Activated CD4-positive, alpha-beta T cell treated with anti-CD3 and anti-CD28 coated beads, Interleukin-2, amount 10 ng/mL, durations not matched to agents 24 days and 14 days (primary cell): ENCODE measurements at regions not wholly inside any gene's neighbourhood (a gene's known extent, or its start where the extent isn't known, plus 50 kb on each side); places are given as distances from the start of the nearest gene placed in this dataset.

Experiments used
- DNase-seq: peaks from one replicate; pipeline ENCODE4 v3.0.0; 2022
- H3K27ac Mint-ChIP-seq: one replicate; pipeline ENCODE4 v1.8.0; 2022; ENCODE audit warnings: mild to moderate bottlenecking, mixed read lengths
- H3K27me3 Mint-ChIP-seq: one replicate; pipeline ENCODE4 v1.8.0; 2022; ENCODE audit warnings: mixed read lengths
- H3K36me3 Mint-ChIP-seq: one replicate; pipeline ENCODE4 v1.8.0; 2022; ENCODE audit warnings: low read depth, mild to moderate bottlenecking, mixed read lengths
- H3K4me1 Mint-ChIP-seq: one replicate; pipeline ENCODE4 v1.8.0; 2021; ENCODE audit warnings: mixed read lengths
- H3K4me3 Mint-ChIP-seq: one replicate; pipeline ENCODE4 v1.8.0; 2022; ENCODE audit warnings: mild to moderate bottlenecking, moderate library complexity, mixed read lengths
- H3K9me3 Mint-ChIP-seq: one replicate; pipeline ENCODE4 v1.8.0; 2021; ENCODE audit warnings: mixed read lengths
- intact Hi-C: fragments of 100-400 bp; cut with micrococcal nuclease; formaldehyde crosslinking; loops from one replicate; pipeline ENCODE4 v1.15.1; 2023

DNA sequence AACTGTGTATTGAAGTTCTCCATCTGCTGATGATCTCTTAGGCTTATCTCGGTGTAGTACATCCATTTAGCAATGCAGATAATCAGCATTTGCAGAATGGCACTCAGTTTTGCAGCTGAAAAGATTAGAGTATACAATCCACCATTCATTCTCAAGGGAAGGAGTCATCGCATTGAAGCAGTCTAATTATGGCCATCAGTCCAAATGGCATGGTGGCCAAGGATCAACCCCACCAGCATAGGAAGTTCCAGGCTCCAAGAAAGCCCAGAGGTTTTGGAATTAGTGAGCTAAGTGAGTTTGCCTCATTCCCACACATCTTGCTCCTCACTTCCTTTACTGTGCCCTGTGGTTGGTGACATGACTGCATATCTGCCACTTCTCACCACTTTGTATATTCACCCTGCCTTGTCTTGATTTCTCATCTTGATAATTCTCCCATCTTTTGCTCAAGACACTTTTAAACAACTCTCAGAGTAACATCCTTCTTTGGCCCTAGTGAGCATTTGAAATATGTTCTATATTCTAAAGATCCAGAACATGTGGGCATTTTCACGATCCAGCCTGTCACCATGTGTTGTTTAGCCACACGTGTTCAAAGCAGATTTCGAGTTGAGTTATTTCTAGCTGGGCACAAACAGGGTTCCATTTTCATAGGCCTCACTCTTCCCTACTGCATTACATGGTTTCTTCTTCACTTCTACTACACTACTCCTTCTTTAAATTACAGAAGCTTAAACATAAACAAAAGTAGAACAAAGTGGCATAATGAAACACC, 1119.8 kb downstream of the TSN start:
- Mint-ChIP-seq H3K27me3 (no peaks in the 10 kb centered on the region), H3K27ac (no peak overlapping the region), H3K4me3 (no peak overlapping the region), H3K4me1 (no peaks in the 10 kb centered on the region), H3K36me3 (no peaks in the 10 kb centered on the region), H3K9me3 (peaks cover 4% of the 10 kb centered on the region)
- intact Hi-C loops, result no loop called here
- DNase-seq, result no peak

DNA sequence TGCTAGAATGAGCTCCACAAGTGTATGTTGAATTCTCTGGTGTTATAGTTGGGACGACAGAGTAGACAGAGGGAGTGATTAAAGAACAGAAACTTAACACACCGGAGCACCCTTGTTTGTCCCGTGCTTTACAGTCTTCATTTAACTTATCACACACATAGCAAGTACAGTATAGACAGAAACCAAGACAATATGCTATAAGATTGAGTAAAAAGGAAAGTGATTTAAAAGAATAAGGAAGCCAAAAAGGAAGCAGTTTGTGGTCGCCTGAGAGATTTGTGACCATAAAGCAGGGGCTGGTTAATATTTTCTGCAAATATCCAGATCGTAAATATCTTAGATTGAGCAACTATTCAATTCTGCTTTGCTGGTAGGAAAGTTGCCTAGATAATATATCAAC, 1128.4 kb downstream of the TSN start:
- no peaks in the 10 kb centered on the region for H3K27me3 Mint-ChIP-seq
- intact Hi-C loops, result no loop called here
- peaks cover 11% of the 10 kb centered on the region for H3K9me3 Mint-ChIP-seq
- H3K4me1 Mint-ChIP-seq, result no peaks in the 10 kb centered on the region
- DNase-seq, result no peak
- no peaks in the 10 kb centered on the region for H3K36me3 Mint-ChIP-seq
- no peak overlapping the region for H3K27ac Mint-ChIP-seq
- no peak overlapping the region for H3K4me3 Mint-ChIP-seq

DNA sequence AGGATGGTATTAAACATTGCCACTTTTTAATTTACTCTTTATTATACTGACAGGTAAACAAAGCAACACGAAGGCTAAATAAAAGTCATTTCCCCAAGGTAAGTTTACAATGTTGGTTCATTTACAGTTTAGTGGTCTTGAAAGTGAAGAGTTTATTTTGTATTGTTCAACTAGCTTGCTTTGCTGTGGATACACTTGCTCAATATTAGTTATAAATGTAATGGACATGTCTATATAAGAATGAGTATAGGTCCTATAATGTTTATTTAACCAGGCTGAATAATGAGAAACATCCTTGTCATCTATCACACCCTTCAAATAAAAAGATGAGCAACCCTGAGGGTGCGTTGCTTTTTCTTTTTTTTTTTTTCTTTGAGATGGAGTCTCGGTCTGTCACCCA, 1129.4 kb downstream of the TSN start:
- Mint-ChIP-seq H3K9me3 (peaks cover 11% of the 10 kb centered on the region), H3K27me3 (no peaks in the 10 kb centered on the region), H3K4me3 (no peak overlapping the region), H3K4me1 (no peaks in the 10 kb centered on the region), H3K36me3 (no peaks in the 10 kb centered on the region), H3K27ac (no peak overlapping the region)
- DNase-seq, result no peak
- intact Hi-C loops, result no loop called here

DNA sequence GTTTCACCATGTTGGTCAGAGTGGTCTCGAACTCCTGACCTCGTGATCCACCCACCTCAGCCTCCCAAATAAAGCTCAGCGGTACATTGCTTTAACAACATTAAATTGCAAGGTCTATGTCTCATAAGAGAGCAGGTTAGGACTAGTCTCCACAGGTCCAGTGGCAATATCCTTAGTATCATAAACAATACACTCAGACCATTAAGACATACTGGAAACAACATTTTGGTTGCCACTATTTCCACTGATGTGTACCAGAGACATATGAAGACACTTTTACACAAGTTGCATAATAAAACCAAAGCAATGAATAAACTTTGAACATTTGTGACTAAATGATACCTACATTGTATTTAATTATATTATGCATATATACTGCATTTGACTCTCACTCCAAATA, 1130.0 kb downstream of the TSN start:
- Mint-ChIP-seq H3K27ac (no peak overlapping the region), H3K4me3 (no peak overlapping the region), H3K9me3 (peaks cover 11% of the 10 kb centered on the region), H3K4me1 (no peaks in the 10 kb centered on the region), H3K36me3 (no peaks in the 10 kb centered on the region), H3K27me3 (no peaks in the 10 kb centered on the region)
- intact Hi-C loops, result no loop called here
- DNase-seq, result no peak

DNA sequence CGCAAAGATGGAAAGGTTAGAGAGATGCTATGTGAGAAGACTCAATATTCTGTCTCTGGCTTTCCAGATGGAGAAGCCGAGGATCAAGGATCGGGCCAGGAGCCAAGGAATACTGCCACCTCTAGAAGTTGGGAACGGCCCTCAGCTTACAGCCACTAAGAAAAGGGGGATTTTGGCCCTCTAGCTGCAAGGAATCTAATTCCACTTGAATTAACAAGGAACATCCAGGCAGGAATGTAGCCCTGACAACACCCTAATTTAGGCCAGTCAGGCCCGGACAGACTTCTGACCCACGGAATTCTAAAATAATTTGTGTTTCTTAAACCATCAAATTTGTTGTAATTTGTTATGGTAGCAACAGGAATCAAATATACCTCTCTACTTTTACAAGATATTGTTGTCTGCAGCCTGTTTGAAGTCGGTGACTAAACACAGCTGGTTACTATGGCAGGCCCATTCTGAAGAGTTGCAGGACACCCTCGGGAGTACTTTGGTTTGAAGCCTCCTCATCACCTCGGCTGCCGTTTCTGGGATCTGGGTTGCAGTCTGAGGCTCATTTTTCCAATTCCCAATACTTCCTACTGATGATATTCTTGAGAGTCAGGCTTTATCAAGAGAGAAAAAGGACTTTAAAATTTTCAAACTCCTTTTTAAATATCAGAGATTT, 1131.2 kb downstream of the TSN start:
- no peak for DNase-seq
- H3K4me1 Mint-ChIP-seq, result no peaks in the 10 kb centered on the region
- H3K27me3 Mint-ChIP-seq, result no peaks in the 10 kb centered on the region
- no peaks in the 10 kb centered on the region for H3K36me3 Mint-ChIP-seq
- no peak overlapping the region for H3K4me3 Mint-ChIP-seq
- intact Hi-C loops, result no loop called here
- peaks cover 14% of the 10 kb centered on the region for H3K9me3 Mint-ChIP-seq
- no peak overlapping the region for H3K27ac Mint-ChIP-seq

DNA sequence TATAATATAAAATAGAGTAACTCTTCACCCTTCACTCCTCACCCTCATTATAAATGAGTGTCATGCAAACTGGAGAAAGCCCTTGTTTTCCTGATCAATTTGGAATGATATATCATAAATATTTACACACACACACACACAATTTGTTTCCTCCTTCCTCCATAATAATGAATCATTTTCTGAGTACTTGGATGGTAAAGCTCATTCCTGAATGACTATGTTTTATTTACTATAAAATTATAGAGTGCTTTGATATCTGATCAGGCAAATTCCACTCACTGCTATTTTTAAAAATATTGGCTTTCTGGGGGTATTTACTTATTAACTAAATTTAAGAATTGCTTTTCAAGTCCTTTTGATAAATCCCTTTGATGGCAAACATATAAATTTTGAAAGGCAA, 1125.5 kb upstream of the CNTNAP5 start:
- H3K36me3 Mint-ChIP-seq, result no peaks in the 10 kb centered on the region
- no peaks in the 10 kb centered on the region for H3K4me1 Mint-ChIP-seq
- peaks cover 9% of the 10 kb centered on the region for H3K9me3 Mint-ChIP-seq
- intact Hi-C loops, result no loop called here
- no peak overlapping the region for H3K4me3 Mint-ChIP-seq
- H3K27ac Mint-ChIP-seq, result no peak overlapping the region
- H3K27me3 Mint-ChIP-seq, result no peaks in the 10 kb centered on the region
- no peak for DNase-seq

DNA sequence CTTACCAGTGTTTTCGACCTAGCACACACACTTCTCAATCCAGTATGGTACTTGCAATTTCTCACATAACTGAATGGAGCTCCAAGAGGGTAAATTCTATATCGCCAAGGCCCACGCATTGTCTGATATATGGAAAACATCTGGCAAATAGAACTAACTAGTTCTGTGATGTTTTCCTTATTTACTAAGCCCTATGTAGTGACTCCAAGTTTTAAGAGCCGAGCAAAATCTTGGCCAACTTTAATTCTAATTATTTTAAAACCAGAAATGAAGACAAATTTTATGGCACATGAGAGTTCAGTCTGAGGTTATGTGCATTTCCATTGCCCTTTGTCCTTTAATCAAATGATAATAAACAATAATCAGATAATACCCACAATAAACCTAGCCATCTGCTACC, 1119.7 kb upstream of the CNTNAP5 start:
- Mint-ChIP-seq H3K36me3 (no peaks in the 10 kb centered on the region), H3K9me3 (no peaks in the 10 kb centered on the region), H3K4me3 (no peak overlapping the region), H3K27me3 (no peaks in the 10 kb centered on the region), H3K4me1 (no peaks in the 10 kb centered on the region), H3K27ac (no peak overlapping the region)
- DNase-seq, result no peak
- intact Hi-C loops, result no loop called here

DNA sequence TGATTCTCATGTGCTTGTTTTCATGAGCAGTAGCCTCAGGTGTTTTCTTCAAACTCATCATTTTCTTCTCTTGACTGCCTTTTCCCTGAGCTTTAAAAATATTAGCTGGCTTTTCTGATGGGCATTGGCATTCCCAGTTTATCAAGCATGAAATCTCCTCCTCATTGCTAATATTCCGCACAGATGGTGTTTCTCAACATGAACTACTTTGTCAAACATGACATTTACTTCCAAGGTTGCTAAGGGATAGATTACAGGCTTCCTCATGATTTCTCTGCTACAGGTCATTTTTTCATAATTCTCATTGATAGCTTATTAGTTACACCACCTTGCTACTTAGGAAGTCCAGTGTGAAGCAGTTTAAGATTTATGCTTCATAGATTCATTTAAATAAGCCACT, 1116.9 kb upstream of the CNTNAP5 start:
- DNase-seq, result no peak
- no peaks in the 10 kb centered on the region for H3K36me3 Mint-ChIP-seq
- intact Hi-C loops, result no loop called here
- H3K27me3 Mint-ChIP-seq, result no peaks in the 10 kb centered on the region
- H3K4me3 Mint-ChIP-seq, result no peak overlapping the region
- peaks cover 7% of the 10 kb centered on the region for H3K9me3 Mint-ChIP-seq
- H3K4me1 Mint-ChIP-seq, result no peaks in the 10 kb centered on the region
- no peak overlapping the region for H3K27ac Mint-ChIP-seq

DNA sequence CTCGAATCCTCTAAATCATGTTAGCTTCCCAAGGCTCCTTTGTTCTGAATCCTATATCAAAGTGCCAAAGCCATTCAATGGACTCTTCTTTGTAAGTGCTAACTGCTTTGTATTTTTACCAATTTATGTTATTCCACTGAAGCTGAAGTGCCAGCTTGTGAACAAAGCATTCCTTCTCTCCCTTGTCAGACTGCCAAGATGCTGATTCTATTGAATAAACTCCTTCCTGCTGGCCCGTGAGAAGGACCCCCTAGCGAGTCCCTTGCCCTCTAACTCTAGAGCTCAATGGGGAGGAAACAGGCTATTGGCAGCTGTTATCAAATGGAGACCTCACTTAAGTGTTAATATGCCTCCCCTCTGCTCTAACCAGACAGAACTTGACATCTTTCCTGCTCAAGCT, 1097.9 kb upstream of the CNTNAP5 start:
- H3K4me1 Mint-ChIP-seq, result no peaks in the 10 kb centered on the region
- H3K27me3 Mint-ChIP-seq, result no peaks in the 10 kb centered on the region
- no peaks in the 10 kb centered on the region for H3K36me3 Mint-ChIP-seq
- DNase-seq, result no peak
- peaks cover 11% of the 10 kb centered on the region for H3K9me3 Mint-ChIP-seq
- no peak overlapping the region for H3K27ac Mint-ChIP-seq
- H3K4me3 Mint-ChIP-seq, result no peak overlapping the region
- intact Hi-C loops, result no loop called here

DNA sequence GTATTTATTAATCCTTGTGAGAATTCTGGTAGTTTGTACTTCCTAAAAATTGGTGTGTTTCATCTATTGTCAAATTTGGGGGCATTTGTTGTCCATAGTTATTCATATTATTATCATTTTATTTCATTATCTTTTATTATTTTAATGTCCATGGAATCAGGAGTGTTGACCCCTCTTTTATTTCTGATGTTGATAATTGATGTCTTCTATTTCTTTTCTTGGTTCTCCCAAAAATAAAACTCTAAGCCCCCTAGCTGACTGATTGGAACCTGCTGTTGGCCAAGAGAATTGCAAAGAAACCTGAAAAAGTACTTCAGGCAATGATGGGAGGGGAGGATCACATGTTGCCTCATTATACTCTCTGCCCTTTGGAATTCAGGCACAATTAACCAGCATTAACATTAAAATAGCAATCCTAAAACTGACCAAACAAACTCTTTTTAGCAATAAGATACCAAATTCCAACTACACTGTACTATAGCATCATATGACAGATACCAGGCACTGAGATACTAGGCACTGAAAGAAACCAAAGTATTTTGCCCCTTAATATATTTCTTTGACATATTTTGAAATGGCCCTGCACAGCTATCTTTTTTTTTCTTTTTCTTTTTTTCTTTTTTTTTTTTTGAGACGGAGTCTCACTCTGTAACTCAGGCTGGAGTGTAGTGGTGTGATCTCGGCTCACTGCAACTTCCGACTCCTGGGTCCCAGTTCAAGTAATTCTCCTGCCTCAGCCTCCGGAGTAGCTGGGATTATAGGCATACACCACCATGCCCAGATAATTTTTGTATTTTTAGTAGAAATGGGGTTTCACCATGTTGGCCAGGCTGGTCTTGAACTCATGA, 1097.2 kb upstream of the CNTNAP5 start:
- H3K36me3 Mint-ChIP-seq, result no peaks in the 10 kb centered on the region

DNA sequence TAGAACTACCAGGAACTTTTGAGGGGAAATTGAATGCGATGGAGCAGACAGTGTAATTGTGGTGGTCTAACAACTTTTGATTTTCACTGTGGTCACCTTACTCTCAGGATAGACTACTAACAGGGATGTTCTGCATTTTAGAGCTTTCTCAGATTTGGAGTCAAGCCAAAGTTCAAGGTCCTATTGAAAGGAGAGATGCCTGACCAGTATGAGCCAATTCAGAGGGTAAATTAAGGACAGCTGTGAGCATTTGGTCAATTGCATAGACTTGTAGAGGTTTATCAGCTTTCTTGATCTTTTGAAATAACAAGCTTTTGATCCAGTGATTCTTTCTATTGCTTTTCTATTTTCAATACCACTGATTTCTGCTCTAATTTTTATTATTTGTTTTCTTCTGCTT, 1095.7 kb upstream of the CNTNAP5 start:
- DNase-seq, result no peak
- Mint-ChIP-seq H3K36me3 (no peaks in the 10 kb centered on the region), H3K9me3 (peaks cover 4% of the 10 kb centered on the region), H3K27ac (no peak overlapping the region), H3K4me1 (no peaks in the 10 kb centered on the region), H3K4me3 (no peak overlapping the region), H3K27me3 (no peaks in the 10 kb centered on the region)
- intact Hi-C loops, result no loop called here

More for the DNA sequence above, 1097.2 kb upstream of the CNTNAP5 start:
- intact Hi-C loops, result no loop called here
- no peak overlapping the region for H3K27ac Mint-ChIP-seq
- DNase-seq, result no peak
- no peaks in the 10 kb centered on the region for H3K4me1 Mint-ChIP-seq
- no peaks in the 10 kb centered on the region for H3K27me3 Mint-ChIP-seq
- peaks cover 9% of the 10 kb centered on the region for H3K9me3 Mint-ChIP-seq
- H3K4me3 Mint-ChIP-seq, result no peak overlapping the region

DNA sequence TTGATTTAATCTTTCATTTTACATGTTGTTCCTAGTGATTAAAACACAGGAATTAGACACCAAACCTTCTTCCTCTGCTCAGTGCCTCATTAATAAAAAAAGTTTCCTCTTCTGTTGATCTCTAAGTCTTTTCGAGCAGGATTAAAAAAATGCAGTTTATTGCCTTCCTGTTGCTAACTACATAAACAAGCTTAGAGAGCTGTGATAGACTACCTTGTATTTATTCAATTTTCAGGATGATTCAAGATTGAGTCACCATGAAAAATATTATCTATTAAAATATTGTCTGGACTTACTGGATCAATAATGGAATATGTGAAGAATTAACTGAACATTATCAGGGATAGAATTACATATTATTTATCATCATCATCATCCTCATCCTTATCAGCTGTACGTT, 1089.6 kb upstream of the CNTNAP5 start:
- Mint-ChIP-seq H3K4me1 (no peaks in the 10 kb centered on the region), H3K9me3 (no peaks in the 10 kb centered on the region), H3K27me3 (no peaks in the 10 kb centered on the region), H3K4me3 (no peak overlapping the region), H3K27ac (no peak overlapping the region), H3K36me3 (no peaks in the 10 kb centered on the region)
- DNase-seq, result no peak
- intact Hi-C loops, result no loop called here

DNA sequence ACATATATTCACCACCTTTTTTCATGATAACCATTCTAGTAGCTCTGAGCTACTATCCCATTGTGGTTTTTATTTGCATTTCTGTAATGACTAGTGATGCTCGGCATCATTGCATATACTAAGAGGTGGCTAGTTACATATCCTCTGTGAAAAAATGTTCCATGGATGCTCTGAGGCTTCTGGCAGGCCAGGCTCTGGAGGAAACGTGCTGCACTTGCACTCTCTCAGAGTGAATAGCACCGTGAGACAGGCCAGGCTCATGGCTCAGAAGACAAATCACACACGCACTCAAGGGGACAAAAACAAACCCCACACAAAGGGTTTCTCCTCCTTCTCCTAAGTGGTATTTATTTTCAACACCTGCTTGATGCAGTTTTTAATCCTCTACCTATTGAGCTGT, 1085.3 kb upstream of the CNTNAP5 start:
- no peak overlapping the region for H3K27ac Mint-ChIP-seq

DNA sequence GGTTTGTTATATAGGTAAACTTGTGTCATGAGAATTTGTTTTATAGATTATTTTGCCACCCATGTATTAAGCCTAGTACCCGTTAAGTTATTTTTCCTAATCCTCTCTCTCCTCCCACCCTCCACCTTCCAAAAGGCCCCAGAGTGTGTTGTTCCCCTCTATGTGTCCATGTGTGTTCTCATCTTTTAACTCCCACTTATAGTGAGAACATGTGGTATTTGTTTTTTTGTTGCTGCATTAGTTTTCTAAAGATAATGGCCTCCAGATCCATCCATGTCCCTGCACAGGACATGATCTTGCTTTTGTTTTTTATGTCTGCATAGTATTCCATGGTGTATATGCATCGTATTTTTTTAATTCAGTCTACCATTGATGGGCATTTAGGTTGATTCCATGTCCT, 1075.6 kb upstream of the CNTNAP5 start:
- intact Hi-C loops, result no loop called here
- Mint-ChIP-seq H3K9me3 (peaks cover 12% of the 10 kb centered on the region), H3K4me3 (no peak overlapping the region), H3K27ac (no peak overlapping the region), H3K4me1 (no peaks in the 10 kb centered on the region), H3K27me3 (no peaks in the 10 kb centered on the region), H3K36me3 (no peaks in the 10 kb centered on the region)
- no peak for DNase-seq

More for the DNA sequence above, 1085.3 kb upstream of the CNTNAP5 start:
- no peaks in the 10 kb centered on the region for H3K27me3 Mint-ChIP-seq
- no peak for DNase-seq
- H3K4me1 Mint-ChIP-seq, result no peaks in the 10 kb centered on the region
- H3K36me3 Mint-ChIP-seq, result no peaks in the 10 kb centered on the region
- intact Hi-C loops, result no loop called here
- no peaks in the 10 kb centered on the region for H3K9me3 Mint-ChIP-seq
- no peak overlapping the region for H3K4me3 Mint-ChIP-seq
